Loucy (cell line): ENCODE measurements at regions not wholly inside any gene's neighbourhood (a gene's known extent, or its start where the extent isn't known, plus 50 kb on each side); places are given as distances from the start of the nearest gene placed in this dataset.

Source experiments
- EZH2phosphoT487 ChIP-seq: fragments of 200-600 bp; IDR thresholded peaks from 2 replicates; pipeline ENCODE4 v1.6.1; 2018; ENCODE audit warnings: antibody characterized with exemption, mild to moderate bottlenecking, moderate library complexity, borderline replicate concordance
- TF ChIP-seq, protein P1 (sequence below): fragments of 200-600 bp; sonication (generic); conservative IDR thresholded peaks from 2 replicates; pipeline ENCODE4 v1.5.1; 2014; ENCODE audit warnings: mild to moderate bottlenecking, antibody characterized with exemption, low read length

GRCh38 chr15:53210653-53211052, 420.5 kb upstream of the ONECUT1 start:
- TF ChIP-seq, protein P1, sequence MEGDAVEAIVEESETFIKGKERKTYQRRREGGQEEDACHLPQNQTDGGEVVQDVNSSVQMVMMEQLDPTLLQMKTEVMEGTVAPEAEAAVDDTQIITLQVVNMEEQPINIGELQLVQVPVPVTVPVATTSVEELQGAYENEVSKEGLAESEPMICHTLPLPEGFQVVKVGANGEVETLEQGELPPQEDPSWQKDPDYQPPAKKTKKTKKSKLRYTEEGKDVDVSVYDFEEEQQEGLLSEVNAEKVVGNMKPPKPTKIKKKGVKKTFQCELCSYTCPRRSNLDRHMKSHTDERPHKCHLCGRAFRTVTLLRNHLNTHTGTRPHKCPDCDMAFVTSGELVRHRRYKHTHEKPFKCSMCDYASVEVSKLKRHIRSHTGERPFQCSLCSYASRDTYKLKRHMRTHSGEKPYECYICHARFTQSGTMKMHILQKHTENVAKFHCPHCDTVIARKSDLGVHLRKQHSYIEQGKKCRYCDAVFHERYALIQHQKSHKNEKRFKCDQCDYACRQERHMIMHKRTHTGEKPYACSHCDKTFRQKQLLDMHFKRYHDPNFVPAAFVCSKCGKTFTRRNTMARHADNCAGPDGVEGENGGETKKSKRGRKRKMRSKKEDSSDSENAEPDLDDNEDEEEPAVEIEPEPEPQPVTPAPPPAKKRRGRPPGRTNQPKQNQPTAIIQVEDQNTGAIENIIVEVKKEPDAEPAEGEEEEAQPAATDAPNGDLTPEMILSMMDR = no peak
- TF ChIP-seq EZH2phosphoT487 = no peak
